ENCODE measurements at regions not wholly inside any gene's neighbourhood (a gene's known extent, or its start where the extent isn't known, plus 50 kb on each side); places are given as distances from the start of the nearest gene placed in this dataset.
"Not testable (repeated sequence)": the region's sequence is repeated elsewhere in the genome, so short reads cannot be mapped to it uniquely, and the experiment has no call there.

GRCh38 chr5:123976379-123977033, 464.5 kb downstream of the CSNK1G3 start:
- no peak for DNase-seq

- not testable (repeated sequence) for DNase-seq
Observed at GRCh38 chr5:123975521-123975920, 463.5 kb downstream of the CSNK1G3 start.

GRCh38 chr5:123966781-123967180, 454.8 kb downstream of the CSNK1G3 start:
- DNase-seq: no peak

GRCh38 chr5:123965626-123966025, 453.6 kb downstream of the CSNK1G3 start:
- DNase-seq: no peak

GRCh38 chr5:123964884-123965283, 452.9 kb downstream of the CSNK1G3 start:
- DNase-seq: no peak

- DNase-seq: no peak
Observed at GRCh38 chr5:123960526-123960925, 448.5 kb downstream of the CSNK1G3 start.

- DNase-seq: no peak
Observed at GRCh38 chr5:123951582-123951977, 439.6 kb downstream of the CSNK1G3 start.

- no peak for DNase-seq
Observed at GRCh38 chr5:123950701-123951581, 439.0 kb downstream of the CSNK1G3 start.

- DNase-seq: no peak
Observed at GRCh38 chr5:123949807-123950340, 437.9 kb downstream of the CSNK1G3 start.

- no peak for DNase-seq
Observed at GRCh38 chr5:123949043-123949804, 437.2 kb downstream of the CSNK1G3 start.

- DNase-seq: no peak
Observed at GRCh38 chr5:123947797-123948196, 435.8 kb downstream of the CSNK1G3 start.

- DNase-seq: no peak
Observed at GRCh38 chr5:123945548-123945947, 433.6 kb downstream of the CSNK1G3 start.

GRCh38 chr5:123943151-123943550, 431.2 kb downstream of the CSNK1G3 start:
- DNase-seq: no peak

GRCh38 chr5:123940416-123940815, 428.4 kb downstream of the CSNK1G3 start:
- DNase-seq: no peak

GRCh38 chr5:123937230-123937629, 425.3 kb downstream of the CSNK1G3 start:
- DNase-seq: no peak

- no peak for DNase-seq
Observed at GRCh38 chr5:123936548-123936947, 424.6 kb downstream of the CSNK1G3 start.

- not testable (repeated sequence) for DNase-seq
Observed at GRCh38 chr5:123933812-123934211, 421.8 kb downstream of the CSNK1G3 start.

- no peak for DNase-seq
Observed at GRCh38 chr5:123929055-123929474, 417.1 kb downstream of the CSNK1G3 start.

GRCh38 chr5:123928401-123928800, 416.4 kb downstream of the CSNK1G3 start:
- no peak for DNase-seq

- DNase-seq: no peak
Observed at GRCh38 chr5:123921193-123921592, 409.2 kb downstream of the CSNK1G3 start.

- no peak for DNase-seq
Observed at GRCh38 chr5:123916345-123917121, 404.6 kb downstream of the CSNK1G3 start.

GRCh38 chr5:123914333-123914732, 402.4 kb downstream of the CSNK1G3 start:
- no peak for DNase-seq

Measured in effector CD8-positive, alpha-beta T cell (primary cell).